HG03457 (cell line): ENCODE measurements at regions not wholly inside any gene's neighbourhood (a gene's known extent, or its start where the extent isn't known, plus 50 kb on each side); places are given as distances from the start of the nearest gene placed in this dataset.
"Not testable (repeated sequence)": the region's sequence is repeated elsewhere in the genome, so short reads cannot be mapped to it uniquely, and the experiment has no call there.

Experiments used
- ATAC-seq: cut with Tn5 transposase; IDR thresholded peaks from one replicate; pipeline ENCODE4 v1.9.1; 2021; ENCODE audit warnings: moderate number of reproducible peaks; ENCODE audit not compliant: unreplicated experiment

DNA sequence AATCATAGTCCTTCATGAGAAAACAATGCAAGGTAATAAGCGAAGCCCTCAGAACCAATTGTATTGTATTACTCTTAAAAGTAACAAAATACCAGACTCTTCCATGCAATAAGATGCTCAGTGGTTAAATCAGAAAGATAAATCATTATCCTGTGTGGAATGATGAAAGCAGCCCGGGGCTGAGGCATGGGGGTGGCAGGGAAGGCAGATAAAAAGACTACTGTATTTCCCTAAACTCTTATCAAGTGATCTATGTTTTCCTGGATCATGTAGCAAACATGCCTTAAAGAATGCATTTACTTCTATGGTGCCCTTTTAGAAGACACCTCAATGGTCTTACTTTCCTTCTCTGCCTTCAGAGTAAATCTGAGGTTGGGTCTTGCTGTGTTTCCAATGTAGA is 105.6 kb upstream of the DAPK1 start:
- ATAC-seq = no peak

DNA sequence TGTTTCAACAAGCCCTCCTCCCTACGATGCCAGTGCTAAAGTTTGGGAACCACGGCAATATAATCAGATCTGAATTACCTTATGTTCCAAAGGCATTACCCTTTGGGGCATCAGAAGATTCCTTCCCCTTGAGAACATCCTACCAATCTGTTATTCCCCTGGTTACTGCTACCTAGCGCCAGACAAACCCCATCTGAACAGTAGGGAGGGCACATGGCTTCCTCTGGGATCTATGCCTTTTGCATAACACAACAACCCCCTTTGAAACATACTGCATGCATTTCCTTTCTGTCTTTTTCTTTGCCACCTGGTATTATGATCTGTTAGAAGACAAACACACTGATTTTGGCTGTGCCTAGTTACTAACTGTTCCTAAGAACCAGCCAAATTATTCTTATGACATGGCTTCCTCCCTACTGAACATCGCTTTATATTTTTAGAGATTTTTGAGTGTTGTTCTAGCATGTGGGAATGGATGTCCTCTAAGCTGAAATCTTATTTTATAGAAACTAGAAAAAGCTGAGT is 103.9 kb upstream of the DAPK1 start:
- ATAC-seq = no peak

DNA sequence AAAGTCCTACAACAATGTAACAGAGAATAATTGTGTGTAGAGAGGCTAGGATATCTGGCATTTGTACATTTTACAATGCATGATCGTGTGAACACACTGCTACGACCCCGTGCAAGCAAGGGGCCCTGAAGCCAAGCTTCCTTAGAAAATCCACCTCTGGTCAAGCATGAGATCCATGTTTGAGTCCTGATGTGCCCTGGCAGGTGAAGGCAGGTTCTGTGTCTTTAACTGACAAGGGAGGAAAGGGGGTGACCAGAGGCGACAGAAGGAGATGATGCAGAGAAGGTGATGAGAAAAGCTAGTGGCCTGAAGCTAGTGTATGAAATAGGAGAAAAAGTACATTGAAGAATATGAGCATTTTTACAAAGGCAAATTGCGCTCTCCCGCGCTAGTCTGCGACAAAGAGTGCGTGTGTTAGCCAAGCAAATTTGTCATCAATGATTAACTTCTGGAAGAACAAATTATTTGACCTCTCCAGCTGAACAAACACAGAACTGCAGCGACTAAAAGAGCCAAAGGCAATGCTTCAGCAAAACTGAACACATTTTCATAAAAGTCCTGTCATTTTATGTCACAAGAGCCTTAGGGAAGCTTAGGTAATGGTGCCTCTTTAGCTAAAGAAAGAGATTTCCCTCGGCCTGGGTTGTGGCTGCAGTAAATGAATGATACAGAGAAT is 101.7 kb upstream of the DAPK1 start:
- ATAC-seq = no peak

DNA sequence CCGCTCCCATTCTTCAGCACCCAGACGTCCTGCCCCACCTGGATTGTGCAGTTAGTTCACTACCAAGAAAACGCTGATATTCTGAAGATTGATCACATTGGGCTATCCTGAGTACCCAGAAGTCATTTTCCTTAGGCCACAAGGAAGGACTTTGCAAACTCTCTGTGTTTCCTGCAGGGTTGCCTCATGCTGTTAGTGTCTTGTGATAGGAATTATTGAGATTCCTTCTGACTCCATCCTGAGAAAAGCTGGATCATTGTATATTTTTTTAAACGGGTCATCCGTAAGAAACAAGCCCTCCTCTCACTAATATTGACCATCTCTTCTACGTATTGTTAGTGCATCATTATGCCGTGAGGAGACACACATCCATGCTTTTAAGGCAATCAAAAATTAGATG is 96.0 kb upstream of the DAPK1 start:
- no peak for ATAC-seq

DNA sequence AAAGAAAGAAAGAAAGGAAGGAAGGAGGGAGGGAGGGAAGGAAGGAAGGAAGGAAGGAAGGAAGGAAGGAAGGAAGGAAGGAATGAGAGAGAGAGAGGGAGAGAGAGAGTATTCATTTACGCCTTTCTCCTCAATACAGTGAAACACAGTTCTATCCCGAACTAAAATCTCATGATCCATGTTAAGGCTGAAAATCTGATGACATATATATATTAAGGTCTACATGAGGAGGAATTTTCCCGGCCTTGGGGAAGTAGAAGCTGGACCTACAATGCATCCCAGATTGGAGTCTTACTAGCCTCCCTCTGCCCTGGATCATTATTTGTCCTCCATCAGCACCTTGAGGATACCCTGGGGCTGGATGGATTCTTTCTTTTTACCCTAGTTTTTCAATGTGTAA is 95.1 kb upstream of the DAPK1 start:
- no peak for ATAC-seq

DNA sequence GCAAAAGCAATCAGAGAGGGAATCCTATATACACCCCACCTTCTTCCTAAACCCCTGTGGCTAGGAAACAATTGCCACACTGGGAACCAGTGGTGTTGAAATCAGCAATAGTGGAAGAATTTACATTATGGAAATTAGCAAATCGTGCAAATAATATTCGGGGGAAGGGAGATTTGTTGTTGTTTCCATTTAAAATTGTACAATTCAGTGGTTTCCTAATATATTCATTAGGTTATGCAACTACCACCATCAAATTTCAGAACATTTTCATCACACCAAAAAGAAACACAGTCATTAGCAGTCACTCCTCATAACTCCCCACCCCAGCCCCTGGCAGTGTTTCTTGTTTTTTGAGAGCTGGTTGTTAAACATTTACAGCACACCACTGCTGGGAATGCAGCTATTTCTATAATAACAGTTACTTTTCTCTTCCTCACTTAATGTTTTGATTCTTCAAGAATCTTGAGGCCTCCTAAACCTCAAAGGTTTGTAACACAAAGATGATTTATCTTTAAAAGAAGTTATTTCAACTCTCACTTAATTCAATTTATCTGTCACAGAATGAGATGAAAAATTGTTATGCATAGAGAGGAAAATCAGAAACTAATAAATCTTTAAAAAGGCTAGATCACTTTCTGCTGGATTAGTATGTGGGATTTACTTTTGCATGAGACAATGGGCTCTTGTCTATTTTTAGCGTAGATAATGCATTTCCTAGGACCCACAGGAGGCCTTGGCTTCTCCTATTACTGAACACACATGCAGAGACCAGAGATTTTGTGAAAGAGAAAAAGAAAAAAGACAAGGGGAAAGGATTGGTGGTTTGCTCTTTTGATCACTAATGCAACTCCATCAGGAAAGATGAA is 91.8 kb upstream of the DAPK1 start:
- ATAC-seq = no peak

DNA sequence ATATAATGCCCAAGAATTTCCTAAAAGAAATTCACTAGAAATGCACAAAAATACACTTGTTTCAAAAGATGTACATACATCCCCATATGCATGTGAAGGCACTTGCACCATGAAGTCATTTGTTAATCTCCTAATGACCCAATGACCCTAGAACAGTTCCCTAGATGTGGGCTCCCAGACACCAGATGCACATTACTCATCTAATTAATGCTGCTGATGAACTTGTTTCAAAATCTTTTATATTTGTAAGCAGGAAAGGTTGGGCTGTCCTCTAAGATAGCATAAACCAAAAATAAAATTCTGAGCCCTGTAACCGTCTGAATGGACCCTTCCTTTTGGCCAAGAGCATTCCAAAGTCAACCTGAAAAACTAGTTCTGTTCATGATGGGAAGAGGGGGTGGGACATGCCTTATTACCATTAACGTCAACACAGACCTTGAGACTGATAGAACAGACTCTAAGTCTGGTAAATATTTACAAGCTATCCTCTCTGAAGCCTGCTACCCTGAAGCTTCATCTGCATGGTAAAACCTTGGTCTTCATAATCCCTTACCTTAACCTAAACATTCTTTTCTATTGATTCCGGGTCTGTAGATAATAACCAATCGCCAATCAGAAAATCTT is 91.0 kb upstream of the DAPK1 start:
- ATAC-seq = no peak

DNA sequence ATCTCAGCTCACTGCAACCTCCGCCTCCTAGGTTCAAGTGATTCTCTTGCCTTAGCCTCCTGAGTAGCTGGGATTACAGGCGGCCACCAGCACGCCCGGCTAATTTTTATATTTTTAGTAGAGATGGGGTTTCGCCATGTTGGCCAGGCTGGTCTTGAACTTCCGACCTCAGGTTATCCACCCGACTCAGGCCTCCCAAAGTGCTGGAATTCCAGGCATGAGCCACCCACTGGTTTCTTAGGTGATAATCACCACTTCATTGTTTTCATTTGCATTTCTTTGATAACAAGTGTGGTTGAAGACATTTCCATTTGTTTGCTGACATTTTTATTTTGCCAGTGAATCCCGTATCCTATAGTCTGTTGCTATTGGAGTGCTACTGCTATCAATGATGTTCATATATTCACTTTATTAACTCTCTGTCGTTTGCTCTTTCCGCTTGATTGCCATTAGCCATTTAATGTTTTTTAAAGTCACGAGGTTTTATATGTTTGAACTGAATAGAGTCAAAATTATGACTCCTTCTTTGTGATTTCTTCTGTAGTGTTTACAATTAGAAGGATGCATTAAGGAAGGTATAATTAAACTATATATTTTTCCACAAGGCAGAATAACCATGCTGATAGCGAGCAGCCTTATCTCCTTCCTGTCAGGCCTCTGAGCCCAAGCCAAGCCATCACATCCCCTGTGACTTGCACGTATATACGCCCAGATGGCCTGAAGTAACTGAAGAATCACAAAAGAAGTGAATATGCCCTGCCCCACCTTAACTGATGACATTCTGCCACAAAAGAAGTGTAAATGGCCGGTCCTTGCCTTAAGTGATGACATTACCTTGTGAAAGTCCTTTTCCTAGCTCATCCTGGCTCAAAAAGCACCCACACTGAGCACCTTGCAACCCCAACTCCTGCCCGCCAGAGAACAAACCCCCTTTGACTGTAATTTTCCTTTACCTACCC is 87.3 kb upstream of the DAPK1 start:
- not testable (repeated sequence) for ATAC-seq

DNA sequence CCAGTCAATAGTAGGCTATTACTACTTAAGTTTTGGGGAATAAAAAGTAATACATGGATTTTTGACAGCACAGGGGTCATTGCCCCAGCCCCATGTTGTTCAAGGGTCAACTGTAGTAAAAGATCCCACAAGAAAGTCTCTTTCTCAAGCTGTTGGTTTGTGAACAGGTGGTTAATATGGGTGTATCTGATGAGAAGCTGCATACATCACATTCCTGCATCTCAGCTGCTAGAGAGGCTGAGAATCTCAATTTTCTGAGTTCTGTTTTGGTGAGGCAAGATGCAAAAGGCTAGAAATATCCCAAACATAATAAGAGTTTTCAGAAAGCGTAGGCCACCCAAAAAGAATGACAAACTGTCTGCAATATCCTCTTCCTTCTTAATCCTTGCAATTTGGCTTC is 76.8 kb upstream of the DAPK1 start:
- ATAC-seq = no peak

DNA sequence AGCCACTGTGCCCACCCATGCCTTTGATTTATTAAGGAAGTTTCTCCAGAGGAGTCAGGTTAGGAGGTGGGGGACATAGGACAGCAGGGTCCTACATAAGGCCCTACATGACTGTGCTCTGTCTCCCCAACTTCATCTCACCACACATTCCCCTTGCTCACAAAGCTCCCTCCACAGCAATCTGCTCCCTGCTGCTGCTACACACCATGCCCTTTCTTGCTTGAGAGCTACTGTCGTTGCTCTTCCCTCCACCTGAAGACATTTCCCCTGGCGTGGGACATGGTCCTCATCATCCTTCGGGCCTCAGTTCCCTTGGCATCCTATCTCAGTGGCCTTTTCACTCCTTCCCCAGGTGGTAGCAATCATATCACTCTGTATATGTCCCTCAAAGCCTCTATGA is 75.9 kb upstream of the DAPK1 start:
- ATAC-seq = no peak

DNA sequence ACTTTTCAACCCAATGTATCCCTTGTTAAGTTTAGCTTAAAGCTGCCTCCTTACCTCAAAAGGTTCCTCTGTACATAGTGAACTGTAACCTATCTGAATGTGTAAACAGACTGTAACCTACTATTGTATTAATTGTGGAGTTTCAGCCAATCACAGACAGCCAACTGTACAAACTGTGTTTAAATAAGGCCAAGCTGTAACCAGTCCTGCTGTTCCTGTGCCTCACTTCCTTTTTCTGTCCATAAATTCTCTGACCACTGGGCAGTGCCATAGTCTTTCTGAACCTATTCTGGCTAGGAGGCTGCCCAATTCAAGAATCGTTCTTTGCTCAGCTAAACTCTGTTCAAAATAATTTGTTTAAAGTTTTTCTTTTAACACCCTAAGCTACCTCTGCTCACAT is 74.7 kb upstream of the DAPK1 start:
- no peak for ATAC-seq

DNA sequence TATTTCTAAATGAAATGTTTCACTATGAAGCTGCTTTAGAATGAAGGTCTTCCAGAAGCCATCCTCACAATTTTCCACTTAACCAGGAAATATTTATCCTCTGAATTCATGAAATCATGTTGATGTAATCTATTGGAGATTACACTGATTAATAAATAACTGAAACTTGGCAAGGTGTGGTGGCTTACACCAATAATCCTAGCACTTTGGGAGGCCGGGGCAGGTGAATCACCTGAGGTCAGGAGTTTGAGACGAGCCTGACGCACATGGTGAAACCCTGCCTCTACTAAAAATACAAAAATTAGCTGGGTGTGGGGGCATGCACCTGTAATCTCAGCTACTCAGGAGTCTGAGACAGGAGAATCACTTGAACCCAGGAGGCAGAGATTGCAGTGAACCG is 73.8 kb upstream of the DAPK1 start:
- ATAC-seq = not testable (repeated sequence)

DNA sequence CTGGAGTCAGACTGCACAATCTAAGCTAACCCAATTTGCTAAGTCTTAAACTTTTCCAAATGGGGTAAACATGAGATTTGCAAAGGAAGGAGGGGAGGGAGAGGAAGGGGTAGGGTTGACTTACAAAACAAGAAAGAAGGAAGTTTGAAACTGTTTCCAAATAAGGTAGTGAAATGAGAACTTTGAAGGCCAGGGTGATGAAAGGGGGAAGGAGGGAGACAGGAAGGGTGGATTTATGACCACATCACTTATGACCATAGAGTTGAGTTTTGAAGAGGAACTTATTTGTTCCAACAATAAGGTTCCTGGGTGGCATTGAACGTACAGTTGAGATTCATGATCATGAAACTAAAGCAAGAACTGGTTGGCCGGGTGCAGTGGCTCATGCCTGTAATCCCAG is 72.5 kb upstream of the DAPK1 start:
- ATAC-seq = no peak

DNA sequence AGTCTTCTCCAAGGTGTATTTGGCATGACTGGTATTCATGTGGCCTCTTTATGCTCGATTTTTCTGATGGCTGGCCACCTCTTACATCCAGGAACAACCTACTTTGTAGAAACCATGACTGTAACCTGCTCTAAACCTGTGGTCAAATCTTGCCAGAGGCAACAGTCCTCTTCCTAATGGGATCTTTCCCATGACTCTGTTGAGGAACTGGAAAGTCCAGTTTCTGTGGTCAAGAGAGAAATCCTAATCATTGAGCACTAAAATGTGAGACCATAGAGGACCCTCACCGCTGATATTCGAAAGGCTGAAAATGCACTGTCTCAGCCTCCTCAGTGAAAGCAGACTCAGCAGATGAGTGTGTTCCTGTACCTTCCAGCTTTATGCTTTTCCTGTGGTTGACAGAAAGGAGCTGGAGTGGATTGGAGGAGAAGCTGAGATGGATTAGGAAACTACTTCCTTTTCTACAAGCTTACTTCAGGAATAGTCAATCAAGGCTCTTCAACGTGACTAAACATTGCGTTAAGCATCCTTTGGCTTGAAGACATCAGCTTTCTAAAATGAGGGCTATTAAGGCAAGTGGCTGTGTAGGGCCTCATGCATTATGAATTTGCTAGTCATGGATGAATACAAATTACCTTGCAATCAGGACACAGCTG is 69.7 kb upstream of the DAPK1 start:
- ATAC-seq = no peak

DNA sequence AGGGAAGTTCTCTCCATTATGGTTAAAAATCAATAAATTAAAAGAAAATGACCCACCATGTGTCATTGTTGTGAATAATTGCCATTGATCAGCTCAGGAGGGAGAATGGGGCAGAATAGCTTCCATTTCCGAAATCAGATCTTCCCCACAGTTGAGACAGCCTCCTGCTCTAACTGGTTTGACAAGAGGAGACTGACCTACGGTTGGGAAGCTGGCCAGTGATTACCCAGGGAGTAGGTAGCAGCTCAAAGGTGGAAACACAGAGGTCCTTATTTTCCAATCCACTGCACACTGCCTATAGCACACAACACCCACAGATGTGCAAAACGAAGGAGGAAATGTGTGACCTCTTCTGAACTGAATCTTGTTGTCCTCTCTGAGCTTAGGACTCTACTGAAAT is 69.0 kb upstream of the DAPK1 start:
- no peak for ATAC-seq

DNA sequence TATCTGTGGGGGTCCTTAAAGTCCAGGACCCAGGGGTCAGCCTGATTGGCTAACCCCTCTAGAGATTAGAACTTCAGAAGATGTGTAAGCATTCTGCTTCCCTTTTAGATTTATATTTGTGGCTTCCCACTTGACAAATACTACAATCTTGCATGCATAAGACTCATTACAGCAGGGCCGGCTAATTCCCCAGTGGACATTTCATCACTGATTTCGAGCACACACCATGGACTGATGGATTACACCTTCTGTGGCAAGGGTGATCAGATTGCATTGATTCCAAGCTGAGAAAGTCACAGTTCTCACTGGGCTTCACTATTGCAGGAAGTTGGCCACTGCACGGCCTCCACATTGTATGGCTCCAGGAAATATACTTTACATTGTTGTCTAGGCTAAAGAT is 65.8 kb upstream of the DAPK1 start:
- no peak for ATAC-seq

DNA sequence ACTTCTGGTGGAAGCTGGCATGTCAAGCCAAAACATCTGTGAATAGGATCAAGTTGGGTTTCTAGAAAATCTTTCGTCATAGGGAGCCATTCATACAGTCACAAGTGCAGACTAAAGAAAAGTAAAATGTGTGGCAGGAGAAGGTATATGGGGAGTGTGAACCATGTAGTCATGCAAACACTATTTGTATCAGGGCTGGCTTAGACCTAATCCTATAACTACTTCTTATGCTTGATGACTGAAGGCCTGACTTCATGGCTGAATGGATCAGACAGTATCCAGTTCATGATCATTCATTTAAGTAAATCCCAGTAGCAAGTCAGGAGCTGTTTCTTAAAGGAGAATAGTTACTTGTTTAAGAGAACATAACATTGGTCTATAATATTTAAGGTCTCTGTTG is 63.8 kb upstream of the DAPK1 start:
- no peak for ATAC-seq

DNA sequence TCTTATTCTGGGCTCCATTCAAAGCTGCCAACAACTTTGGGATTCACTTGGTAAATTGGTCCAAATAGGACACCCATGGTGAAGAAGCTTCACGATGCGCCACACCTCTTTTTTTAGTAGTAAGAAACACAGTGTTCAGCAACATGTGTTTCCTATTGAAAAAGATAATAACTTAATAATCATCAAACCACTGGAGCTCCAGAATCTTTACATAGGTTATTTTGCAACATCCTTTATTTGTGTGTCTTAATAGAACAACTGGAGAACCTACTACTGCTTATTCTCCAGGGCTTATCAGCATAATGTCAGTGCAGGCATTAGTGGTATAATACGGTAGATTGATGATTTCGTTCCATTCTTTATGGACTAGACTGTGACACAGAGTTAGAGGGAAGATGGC is 63.3 kb upstream of the DAPK1 start:
- ATAC-seq = no peak

DNA sequence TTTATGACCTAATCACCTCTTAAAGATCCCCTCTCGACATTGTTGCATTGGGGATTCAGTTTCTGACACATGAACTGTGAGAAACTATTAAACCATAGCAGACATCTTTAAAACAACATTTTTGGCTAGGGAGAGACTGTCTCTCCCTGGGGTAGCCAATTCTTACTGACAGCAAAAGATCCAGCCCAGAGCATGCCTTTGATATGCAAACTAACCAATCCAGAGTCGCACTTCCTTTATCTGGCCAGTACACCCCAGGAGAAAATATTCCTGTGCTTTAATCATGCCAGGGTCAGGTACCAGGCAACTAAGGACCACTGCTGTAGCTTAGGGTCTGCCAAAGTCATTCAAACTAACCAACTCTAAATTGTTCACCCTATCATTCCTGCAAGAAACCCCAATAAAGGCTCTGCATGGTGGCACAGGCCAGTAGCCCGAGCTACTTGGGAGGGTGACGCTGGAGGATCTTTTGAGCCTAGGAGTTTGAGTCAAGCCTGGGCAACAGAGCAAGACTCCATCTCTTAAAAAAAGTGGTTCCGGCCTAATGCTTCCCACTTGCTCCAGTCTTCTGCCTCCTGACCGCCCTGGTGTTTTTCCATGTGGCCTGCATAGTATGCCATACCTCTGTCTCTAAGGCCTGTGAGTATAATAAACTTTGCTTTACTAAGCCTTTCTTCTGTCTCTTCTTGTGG is 62.3 kb upstream of the DAPK1 start:
- no peak for ATAC-seq

DNA sequence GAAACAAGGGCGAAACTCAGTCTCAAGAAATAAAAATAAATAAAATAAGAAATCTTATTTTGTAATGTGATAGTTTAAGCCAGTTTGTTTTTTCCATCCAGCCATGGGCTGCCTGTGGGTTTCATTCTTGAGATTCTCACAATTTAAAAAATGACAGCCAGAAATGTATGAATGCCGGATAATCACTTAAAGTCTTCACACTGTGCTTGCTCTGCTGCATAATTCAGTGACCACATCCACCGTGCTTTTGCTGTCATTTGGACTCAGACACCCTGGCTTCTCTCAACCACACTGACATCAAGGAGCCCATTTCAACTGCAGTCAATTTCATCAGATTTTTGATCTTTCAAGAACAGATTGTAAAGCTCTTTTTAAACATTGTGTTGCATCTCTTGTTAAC is 61.0 kb upstream of the DAPK1 start:
- no peak for ATAC-seq
